GM18502 (cell line): ENCODE measurements at regions not wholly inside any gene's neighbourhood (a gene's known extent, or its start where the extent isn't known, plus 50 kb on each side); places are given as distances from the start of the nearest gene placed in this dataset.
A peak's percentile ranks its signal among the peaks of the same experiment; 100 is the strongest.
"Not testable (repeated sequence)": the region's sequence is repeated elsewhere in the genome, so short reads cannot be mapped to it uniquely, and the experiment has no call there.

Experiments used
- ATAC-seq: cut with Tn5 transposase; IDR thresholded peaks from one replicate; pipeline ENCODE4 v1.9.1; 2021; ENCODE audit warnings: mild to moderate bottlenecking; ENCODE audit not compliant: unreplicated experiment, poor library complexity

GRCh38 chr2:176423819-176424218 is 154.6 kb downstream of the MTX2 start:
- ATAC-seq = no peak

- ATAC-seq = no peak
These were observed 155.5 kb downstream of the MTX2 start for GRCh38 chr2:176424746-176425145.

DNA sequence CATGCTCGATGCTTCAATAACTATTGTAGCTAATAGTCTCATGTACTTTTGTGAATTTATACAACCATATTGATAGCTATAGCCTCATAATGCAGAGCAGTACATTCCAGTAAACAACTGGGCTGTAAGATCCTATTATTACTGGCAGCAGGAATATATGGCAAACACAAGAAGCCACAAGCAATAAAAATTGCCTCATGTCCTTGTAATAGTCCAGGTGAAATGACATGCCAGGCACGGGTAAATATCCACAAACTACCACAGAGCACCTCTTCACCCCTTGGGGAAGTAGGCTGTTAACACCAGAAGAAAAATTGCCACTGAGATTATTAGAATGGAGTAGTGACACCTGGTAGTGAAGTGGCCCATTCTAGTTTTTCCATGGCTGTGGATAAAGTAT is 158.3 kb downstream of the MTX2 start:
- no peak for ATAC-seq

GRCh38 chr2:176428944-176429469 is 159.8 kb downstream of the MTX2 start:
- not testable (repeated sequence) for ATAC-seq

DNA sequence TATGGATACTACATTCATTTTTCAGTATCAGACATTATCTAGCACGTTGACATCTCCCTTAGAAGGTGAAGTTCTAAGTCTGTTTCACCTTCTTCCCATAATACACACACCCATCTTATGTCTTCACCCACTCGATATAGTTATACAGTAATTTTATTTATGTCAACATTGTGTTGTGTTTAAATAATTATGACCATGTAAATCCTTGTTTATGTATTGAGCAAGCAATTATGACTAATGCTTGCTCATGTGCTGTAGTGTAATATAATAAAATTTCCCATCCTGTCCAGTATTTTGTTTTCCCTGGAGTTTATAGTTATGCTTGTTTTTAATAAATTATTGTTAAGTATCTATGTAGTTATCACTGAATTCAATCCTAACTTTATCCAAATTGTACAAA is 163.2 kb downstream of the MTX2 start:
- no peak for ATAC-seq

GRCh38 chr2:176435729-176436128 is 166.5 kb downstream of the MTX2 start:
- ATAC-seq = no peak

- no peak for ATAC-seq
These were observed 174.7 kb downstream of the MTX2 start for GRCh38 chr2:176443946-176444345.

DNA sequence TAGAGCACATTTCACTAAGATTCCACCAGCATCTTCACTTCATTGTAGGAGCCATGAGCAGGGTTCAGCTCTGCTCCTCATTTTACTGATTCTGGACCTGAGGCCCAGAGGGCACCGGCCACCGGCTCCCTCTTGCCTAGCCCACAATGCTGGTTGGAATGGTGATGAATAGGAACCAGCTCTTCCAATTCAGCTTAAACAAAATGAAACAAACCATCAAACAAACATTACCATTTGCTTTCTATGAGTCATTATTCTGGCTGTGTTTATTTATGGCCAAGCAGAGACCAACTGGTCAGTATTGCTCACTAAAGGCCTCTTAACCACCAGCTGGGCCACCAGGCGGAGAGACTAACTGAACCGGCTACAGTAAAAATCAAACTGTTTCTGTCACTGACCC is 176.7 kb downstream of the MTX2 start:
- no peak for ATAC-seq

DNA sequence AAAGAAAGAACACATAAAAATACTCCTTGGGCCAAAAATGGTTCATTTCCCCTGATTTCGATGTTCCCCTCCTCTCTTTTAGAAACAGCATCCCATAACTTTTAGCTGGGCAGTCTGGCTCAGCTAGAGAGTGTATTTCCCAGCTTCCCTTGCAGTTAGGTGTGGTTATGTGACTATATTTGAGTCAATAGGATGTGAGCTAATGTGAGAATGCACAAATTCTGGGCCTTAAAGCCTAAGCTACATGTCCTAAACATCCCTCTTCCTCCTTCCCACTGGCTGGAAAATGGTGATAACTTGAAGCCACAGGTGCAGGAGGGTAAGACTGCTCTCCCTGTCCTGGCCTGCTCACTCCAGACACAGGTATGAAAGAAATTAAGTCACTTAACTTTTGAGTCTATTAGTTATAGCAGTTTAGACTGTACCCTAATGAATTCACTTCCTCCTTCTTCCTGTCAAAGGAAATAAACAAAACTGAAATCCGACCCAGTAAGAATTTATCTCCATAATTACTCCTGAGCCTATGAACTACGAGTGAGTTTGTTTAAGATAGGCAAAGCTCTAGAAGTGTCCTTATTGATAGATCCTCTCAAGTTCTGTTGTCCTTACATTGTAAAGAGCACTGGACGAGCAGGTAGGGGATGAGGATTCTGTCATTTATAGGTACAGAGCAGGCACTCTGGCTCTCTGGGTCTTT is 177.6 kb downstream of the MTX2 start:
- ATAC-seq = no peak

DNA sequence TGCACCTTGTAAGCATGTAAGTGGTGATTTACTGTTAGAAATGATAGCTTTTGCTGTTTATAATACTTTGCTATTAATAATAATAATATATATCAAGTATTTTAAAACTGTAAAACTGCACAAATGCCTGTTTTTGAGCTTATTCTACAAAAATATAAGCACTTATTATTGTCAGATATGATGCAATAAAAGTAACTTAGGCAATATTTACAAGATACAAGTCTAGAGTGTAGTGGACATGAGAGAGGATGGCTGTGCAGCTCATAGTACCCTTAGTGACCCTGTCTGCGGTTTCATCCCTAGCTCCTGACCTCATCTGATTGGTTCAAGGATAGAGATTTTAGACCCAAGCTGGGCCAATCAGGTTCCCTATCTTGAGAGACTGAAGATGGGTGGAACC is 178.4 kb downstream of the MTX2 start:
- ATAC-seq = no peak

DNA sequence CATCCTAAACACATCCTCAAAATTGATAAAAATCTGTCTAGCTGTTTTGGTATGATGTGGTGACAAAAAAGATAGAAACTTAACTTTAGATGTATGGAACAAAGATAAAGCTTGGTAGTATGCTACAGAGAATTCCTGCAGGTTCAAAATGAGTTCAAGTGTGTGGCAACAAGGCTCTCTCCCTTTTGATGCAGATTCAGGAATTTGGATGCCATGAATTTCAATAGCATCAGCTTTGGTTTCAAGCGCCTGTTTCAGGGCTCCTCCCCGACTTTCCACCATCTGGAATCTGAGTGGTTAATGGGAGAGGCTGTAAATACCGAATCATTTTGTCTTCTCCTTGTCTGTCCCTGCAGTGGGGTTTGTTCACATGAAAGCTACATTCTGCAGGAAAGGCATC is 180.6 kb downstream of the MTX2 start:
- no peak for ATAC-seq

- ATAC-seq = no peak
These were observed 184.5 kb downstream of the MTX2 start for GRCh38 chr2:176453784-176454183.

DNA sequence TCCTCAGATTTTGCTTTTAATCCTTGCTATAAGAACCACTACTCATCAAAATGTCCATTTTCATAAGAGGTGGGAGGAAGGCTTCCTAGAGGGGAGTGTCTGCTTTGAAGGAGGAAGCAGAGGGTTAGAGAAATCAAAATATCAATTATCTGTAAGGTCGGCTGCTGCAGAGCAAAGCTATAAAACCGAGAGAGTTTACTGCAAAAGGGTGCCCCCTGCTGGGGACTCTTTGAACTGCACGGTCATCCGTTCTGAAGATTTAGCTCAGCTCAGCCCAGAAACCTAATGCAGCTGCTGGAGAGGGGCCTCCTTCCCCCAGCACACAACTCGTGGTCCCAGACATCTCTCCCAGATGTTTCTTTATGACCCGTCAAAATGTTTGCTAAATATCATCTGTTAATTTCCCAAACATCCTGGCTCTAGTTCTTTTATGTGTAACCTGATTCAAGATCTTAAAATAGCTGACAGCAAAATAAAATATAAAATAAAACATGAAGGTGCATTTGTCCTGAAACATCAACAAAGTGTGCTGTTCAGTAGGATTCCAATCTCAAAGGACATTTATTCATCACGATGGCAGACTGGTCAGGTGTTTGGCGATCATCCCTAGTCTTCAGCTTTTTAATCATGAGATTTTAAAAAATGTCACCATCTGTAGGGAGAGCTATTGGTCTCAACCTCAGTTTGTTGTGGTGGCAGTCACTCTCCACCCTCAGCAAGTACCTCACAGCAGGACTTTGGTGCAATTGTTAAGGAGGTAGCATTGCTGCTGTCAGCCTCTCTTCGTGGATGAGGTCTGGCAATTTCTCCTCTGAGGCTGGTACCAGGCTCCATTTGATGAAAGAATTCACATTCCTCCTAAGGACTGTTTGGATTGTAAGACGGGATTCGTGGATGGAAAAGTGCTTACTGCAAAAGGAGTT is 185.9 kb downstream of the MTX2 start:
- peak; percentile 50 for ATAC-seq

DNA sequence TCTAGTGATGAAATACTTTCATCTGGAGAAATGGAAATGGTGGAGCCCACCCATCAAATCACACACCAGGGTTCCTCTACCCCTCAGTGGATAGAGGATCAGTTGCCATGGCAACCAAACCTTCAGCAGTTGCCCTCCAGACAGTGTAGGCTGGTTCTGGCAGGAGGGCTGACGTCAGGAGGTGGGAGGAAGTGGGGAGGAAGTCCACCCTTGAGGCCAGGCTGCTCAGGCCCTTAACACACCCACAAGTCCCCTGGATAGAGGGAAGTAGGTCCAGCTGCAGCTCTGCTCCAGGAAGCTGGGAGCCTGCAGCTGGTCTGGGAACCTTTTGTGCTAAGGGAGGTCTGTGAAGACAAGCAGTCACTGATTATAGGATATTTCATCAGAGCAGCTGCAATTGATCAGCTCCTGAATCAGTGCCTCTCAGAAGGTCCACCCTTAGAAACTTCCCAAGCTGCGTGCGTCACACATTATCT is 186.6 kb downstream of the MTX2 start:
- no peak for ATAC-seq

DNA sequence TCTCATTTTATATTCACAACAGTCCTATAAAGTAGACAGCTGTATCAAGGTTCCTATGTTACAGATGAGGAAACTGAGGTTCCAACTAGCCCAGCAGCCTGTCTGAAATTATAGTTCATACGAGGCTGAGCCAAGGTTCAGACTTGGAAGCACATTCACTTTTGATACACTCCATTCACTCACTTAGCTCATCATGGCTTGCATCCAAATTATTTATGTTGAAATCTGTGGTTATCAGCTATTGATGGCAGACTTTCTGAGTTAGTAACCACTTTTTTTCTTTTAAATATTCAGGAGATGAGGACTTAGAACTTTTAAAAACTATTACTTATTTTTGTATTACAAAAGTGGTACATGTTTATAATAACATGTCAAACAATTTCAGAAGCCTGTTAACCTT is 188.2 kb downstream of the MTX2 start:
- ATAC-seq = no peak

GRCh38 chr2:176461098-176461808 is 192.0 kb downstream of the MTX2 start:
- ATAC-seq = no peak

- ATAC-seq = no peak
These were observed 192.8 kb downstream of the MTX2 start for GRCh38 chr2:176461809-176462670.

DNA sequence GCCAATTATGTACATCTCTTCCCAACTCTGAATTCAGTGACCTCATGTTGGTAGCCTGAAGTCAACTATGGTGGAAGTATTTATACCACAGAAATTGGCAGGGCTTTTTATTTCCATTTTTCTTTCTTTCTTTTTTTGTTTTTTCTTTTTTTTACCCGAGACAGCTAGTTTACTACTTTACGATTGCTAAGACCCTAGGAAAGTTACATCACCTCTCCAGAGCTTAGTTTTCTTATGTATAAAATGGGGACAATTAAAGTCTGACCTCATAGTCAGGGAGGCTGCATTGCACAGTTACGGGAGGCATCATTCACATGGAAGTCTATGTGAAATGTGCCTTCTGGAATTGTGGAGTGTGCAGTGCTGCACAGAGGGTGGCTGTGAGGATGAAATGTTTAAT is 194.3 kb downstream of the MTX2 start:
- ATAC-seq = no peak

GRCh38 chr2:176464886-176465564 is 195.8 kb downstream of the MTX2 start:
- no peak for ATAC-seq
